ENCODE measurements at regions not wholly inside any gene's neighbourhood (a gene's known extent, or its start where the extent isn't known, plus 50 kb on each side); places are given as distances from the start of the nearest gene placed in this dataset.

DNA sequence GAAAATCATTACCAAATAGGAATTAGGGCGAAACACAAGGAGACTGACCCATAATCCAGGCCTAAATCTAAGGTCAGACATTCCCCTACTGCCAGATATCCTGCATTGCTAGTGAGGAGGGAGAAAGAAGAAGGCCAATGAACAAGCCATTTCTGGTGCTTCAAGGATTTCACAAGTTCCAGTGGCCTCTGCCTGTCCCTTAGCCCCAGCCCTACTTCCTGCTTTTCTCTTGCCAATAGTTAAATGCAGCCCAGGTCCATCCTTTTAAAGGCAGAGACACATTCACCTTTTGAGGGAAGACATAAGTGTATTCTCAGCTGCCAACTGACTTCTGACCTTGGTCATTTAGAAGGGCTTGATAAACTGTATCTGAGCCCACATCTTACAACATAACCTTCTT, 135.8 kb downstream of the ZNF621 start:
- POLR2A ChIA-PET, result interaction anchor here (1.3 kb wide), 1 partner anchor 10 kb away, joined by 3 read pairs; no protein-coding TSS in a partner anchor
- Histone ChIP-seq H3K9ac (ENCODE audit: insufficient read depth in 1 of 2, low read depth in 2 of 2, low read length in 2 of 2) (no peak overlapping the region), H3K9me1 (ENCODE audit: control insufficient read depth, insufficient read depth, low read length) (no peaks in the 10 kb centered on the region), H3K9me3 (replicated peaks; ENCODE audit: control insufficient read depth, insufficient read depth, low read depth, low read length) (no peaks in the 10 kb centered on the region), H2AFZ (ENCODE audit: low read depth, low read length) (no peak overlapping the region), H3K4me2 (ENCODE audit: insufficient read depth, low read length) (no peak overlapping the region), H3K79me2 (ENCODE audit: control insufficient read depth, insufficient read depth, low read length) (no peaks in the 10 kb centered on the region), H3K4me1 (replicated peaks in 1 of 2; ENCODE audit: control insufficient read depth in 2 of 2, insufficient read depth in 2 of 2, low read length in 2 of 2) (no peaks in the 10 kb centered on the region), H3K4me3 (no peak overlapping the region), H3K27me3 (ENCODE audit: control insufficient read depth in 2 of 2, insufficient read depth in 2 of 2, low read length in 2 of 2) (no peaks in the 10 kb centered on the region), H3K36me3 (ENCODE audit: control insufficient read depth, insufficient read depth, low read length) (no peaks in the 10 kb centered on the region), H3K27ac (ENCODE audit: extremely low read depth, low read depth, low read length) (no peak overlapping the region), H4K20me1 (replicated peaks; ENCODE audit: control insufficient read depth, insufficient read depth, low read length) (no peaks in the 10 kb centered on the region)
- CTCF ChIA-PET (ENCODE audit: low intra/inter-chr PET ratio), result no interaction called here
- no peak for DNase-seq (ENCODE audit: extremely low read depth in 1 of 4, low spot score in 3 of 4)
- no TSS peak for BruUV-seq (replicated peaks)
- no peak for ATAC-seq
- no peak for FAIRE-seq
- intact Hi-C loops (cut with micrococcal nuclease) (no loop called here), in situ Hi-C loops (cut with MboI) (no loop called here)
- WGBS (ENCODE audit: insufficient coverage, low coverage, missing lambda C conversion rate), result 6% methylated on average over 1 of the region's 1 CpG
- no peak for TF ChIP-seq ZNF146 (CRISPR knock-in tag; IDR thresholded peaks at IDR 0.05; ENCODE audit: unreplicated experiment)
- TF ChIP-seq POLR2AphosphoS5 (IDR thresholded peaks at IDR 0.05; ENCODE audit: control insufficient read depth, insufficient read depth, low read depth, low read length), result no peak
- TF ChIP-seq SRSF3 (IDR thresholded peaks at IDR 0.05; ENCODE audit: insufficient read depth, low read length), result no peak
- no peak for TF ChIP-seq ZNF239 (CRISPR knock-in tag; IDR thresholded peaks at IDR 0.05)
- TF ChIP-seq KAT2B (IDR thresholded peaks at IDR 0.05; ENCODE audit: low read depth, low read length), result no peak
- TF ChIP-seq, protein P1, sequence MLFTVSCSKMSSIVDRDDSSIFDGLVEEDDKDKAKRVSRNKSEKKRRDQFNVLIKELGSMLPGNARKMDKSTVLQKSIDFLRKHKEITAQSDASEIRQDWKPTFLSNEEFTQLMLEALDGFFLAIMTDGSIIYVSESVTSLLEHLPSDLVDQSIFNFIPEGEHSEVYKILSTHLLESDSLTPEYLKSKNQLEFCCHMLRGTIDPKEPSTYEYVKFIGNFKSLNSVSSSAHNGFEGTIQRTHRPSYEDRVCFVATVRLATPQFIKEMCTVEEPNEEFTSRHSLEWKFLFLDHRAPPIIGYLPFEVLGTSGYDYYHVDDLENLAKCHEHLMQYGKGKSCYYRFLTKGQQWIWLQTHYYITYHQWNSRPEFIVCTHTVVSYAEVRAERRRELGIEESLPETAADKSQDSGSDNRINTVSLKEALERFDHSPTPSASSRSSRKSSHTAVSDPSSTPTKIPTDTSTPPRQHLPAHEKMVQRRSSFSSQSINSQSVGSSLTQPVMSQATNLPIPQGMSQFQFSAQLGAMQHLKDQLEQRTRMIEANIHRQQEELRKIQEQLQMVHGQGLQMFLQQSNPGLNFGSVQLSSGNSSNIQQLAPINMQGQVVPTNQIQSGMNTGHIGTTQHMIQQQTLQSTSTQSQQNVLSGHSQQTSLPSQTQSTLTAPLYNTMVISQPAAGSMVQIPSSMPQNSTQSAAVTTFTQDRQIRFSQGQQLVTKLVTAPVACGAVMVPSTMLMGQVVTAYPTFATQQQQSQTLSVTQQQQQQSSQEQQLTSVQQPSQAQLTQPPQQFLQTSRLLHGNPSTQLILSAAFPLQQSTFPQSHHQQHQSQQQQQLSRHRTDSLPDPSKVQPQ (CRISPR knock-in tag; IDR thresholded peaks at IDR 0.05; ENCODE audit: borderline replicate concordance), result no peak
- no peak for TF ChIP-seq TAL1 (IDR thresholded peaks at IDR 0.05)
- no peak for TF ChIP-seq HDAC3 (IDR thresholded peaks at IDR 0.05; ENCODE audit: borderline replicate concordance, partially characterized antibody)
- TF ChIP-seq RAD21 (CRISPR knock-in tag; conservative IDR thresholded peaks at IDR 0.05 in 1 of 2, IDR thresholded peaks at IDR 0.05 in 1 of 2), result no peak
- no peak for TF ChIP-seq KLF10 (CRISPR knock-in tag; IDR thresholded peaks at IDR 0.05)
- no peak for TF ChIP-seq XRCC5 (IDR thresholded peaks at IDR 0.05; ENCODE audit: low read depth, low read length)
- no peak for TF ChIP-seq ZNF133 (CRISPR knock-in tag; IDR thresholded peaks at IDR 0.05)
- TF ChIP-seq, protein P2, sequence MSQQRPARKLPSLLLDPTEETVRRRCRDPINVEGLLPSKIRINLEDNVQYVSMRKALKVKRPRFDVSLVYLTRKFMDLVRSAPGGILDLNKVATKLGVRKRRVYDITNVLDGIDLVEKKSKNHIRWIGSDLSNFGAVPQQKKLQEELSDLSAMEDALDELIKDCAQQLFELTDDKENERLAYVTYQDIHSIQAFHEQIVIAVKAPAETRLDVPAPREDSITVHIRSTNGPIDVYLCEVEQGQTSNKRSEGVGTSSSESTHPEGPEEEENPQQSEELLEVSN (IDR thresholded peaks at IDR 0.05; ENCODE audit: borderline replicate concordance in 1 of 2, extremely low read depth in 1 of 2, insufficient read depth in 1 of 2, insufficient read length in 1 of 2, low read depth in 1 of 2, low read length in 1 of 2, poor library complexity in 1 of 2, severe bottlenecking in 1 of 2), result no peak
- no peak for TF ChIP-seq POLR2G (IDR thresholded peaks at IDR 0.05; ENCODE audit: low read depth, low read length)
- TF ChIP-seq, protein P3, sequence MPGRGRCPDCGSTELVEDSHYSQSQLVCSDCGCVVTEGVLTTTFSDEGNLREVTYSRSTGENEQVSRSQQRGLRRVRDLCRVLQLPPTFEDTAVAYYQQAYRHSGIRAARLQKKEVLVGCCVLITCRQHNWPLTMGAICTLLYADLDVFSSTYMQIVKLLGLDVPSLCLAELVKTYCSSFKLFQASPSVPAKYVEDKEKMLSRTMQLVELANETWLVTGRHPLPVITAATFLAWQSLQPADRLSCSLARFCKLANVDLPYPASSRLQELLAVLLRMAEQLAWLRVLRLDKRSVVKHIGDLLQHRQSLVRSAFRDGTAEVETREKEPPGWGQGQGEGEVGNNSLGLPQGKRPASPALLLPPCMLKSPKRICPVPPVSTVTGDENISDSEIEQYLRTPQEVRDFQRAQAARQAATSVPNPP (IDR thresholded peaks at IDR 0.05; ENCODE audit: borderline replicate concordance, insufficient read depth, insufficient read length), result no peak
- TF ChIP-seq, protein P4, sequence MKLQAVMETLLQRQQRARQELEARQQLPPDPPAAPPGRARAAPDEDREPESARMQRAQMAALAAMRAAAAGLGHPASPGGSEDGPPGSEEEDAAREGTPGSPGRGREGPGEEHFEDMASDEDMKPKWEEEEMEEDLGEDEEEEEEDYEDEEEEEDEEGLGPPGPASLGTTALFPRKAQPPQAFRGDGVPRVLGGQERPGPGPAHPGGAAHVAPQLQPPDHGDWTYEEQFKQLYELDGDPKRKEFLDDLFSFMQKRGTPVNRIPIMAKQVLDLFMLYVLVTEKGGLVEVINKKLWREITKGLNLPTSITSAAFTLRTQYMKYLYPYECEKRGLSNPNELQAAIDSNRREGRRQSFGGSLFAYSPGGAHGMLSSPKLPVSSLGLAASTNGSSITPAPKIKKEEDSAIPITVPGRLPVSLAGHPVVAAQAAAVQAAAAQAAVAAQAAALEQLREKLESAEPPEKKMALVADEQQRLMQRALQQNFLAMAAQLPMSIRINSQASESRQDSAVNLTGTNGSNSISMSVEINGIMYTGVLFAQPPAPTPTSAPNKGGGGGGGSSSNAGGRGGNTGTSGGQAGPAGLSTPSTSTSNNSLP (IDR thresholded peaks at IDR 0.05; ENCODE audit: borderline replicate concordance, low read depth, low read length), result no peak
